GM06990 (cell line): ENCODE measurements at regions not wholly inside any gene's neighbourhood (a gene's known extent, or its start where the extent isn't known, plus 50 kb on each side); places are given as distances from the start of the nearest gene placed in this dataset.

Source experiments
- DNase-seq: peaks from one replicate; pipeline ENCODE4 v3.0.0-alpha.2; 2011; ENCODE audit not compliant: insufficient read length; ENCODE audit errors: extremely low read depth
- H3K27me3 ChIP-seq: replicated peaks from 2 replicates; pipeline ENCODE4 v1.6.0; 2011; ENCODE audit warnings: low read length; ENCODE audit not compliant: control insufficient read depth, insufficient read depth
- H3K36me3 ChIP-seq: 2 replicates; pipeline ENCODE4 v1.5.1; 2011; ENCODE audit warnings: low read length; ENCODE audit not compliant: control insufficient read depth, insufficient read depth
- H3K4me3 ChIP-seq: replicated peaks from 2 replicates; pipeline ENCODE4 v1.5.1; 2011; ENCODE audit warnings: low read depth, mild to moderate bottlenecking, control low read depth, low read length
- CTCF ChIP-seq: IDR thresholded peaks from 2 replicates; pipeline ENCODE4 v1.5.1; 2011; ENCODE audit warnings: low read length, control low read depth, mild to moderate bottlenecking, inconsistent platforms; ENCODE audit not compliant: insufficient read depth, poor library complexity, severe bottlenecking

GRCh38 chr3:3288255-3288654, 108.8 kb upstream of the CRBN start:
- DNase-seq, result no peak
- H3K4me3 ChIP-seq, result no peak overlapping the region
- no peaks in the 10 kb centered on the region for H3K36me3 ChIP-seq
- H3K27me3 ChIP-seq, result no peaks in the 10 kb centered on the region
- no peak for TF ChIP-seq CTCF

GRCh38 chr3:3286014-3286413, 106.5 kb upstream of the CRBN start:
- DNase-seq, result no peak
- no peaks in the 10 kb centered on the region for H3K36me3 ChIP-seq
- H3K27me3 ChIP-seq, result no peaks in the 10 kb centered on the region
- no peak for TF ChIP-seq CTCF
- H3K4me3 ChIP-seq, result no peak overlapping the region

- TF ChIP-seq CTCF, result no peak
- no peak for DNase-seq
- Histone ChIP-seq H3K27me3 (no peaks in the 10 kb centered on the region), H3K36me3 (no peaks in the 10 kb centered on the region), H3K4me3 (no peak overlapping the region)
Observed at GRCh38 chr3:3281024-3281423, 101.5 kb upstream of the CRBN start.

- no peak overlapping the region for H3K4me3 ChIP-seq
- TF ChIP-seq CTCF, result no peak
- no peaks in the 10 kb centered on the region for H3K36me3 ChIP-seq
Observed at GRCh38 chr3:3280396-3280795, 100.9 kb upstream of the CRBN start.

GRCh38 chr3:3278073-3278472, 98.6 kb upstream of the CRBN start:
- Histone ChIP-seq H3K4me3 (no peak overlapping the region), H3K27me3 (no peaks in the 10 kb centered on the region), H3K36me3 (no peaks in the 10 kb centered on the region)
- TF ChIP-seq CTCF, result no peak
- DNase-seq, result no peak

More at GRCh38 chr3:3280396-3280795, 100.9 kb upstream of the CRBN start:
- H3K27me3 ChIP-seq, result no peaks in the 10 kb centered on the region
- no peak for DNase-seq

GRCh38 chr3:3276630-3277029, 97.1 kb upstream of the CRBN start:
- TF ChIP-seq CTCF, result no peak
- no peak for DNase-seq
- no peaks in the 10 kb centered on the region for H3K27me3 ChIP-seq
- H3K4me3 ChIP-seq, result no peak overlapping the region
- no peaks in the 10 kb centered on the region for H3K36me3 ChIP-seq
